ENCODE measurements at regions not wholly inside any gene's neighbourhood (a gene's known extent, or its start where the extent isn't known, plus 50 kb on each side); places are given as distances from the start of the nearest gene placed in this dataset.

DNA sequence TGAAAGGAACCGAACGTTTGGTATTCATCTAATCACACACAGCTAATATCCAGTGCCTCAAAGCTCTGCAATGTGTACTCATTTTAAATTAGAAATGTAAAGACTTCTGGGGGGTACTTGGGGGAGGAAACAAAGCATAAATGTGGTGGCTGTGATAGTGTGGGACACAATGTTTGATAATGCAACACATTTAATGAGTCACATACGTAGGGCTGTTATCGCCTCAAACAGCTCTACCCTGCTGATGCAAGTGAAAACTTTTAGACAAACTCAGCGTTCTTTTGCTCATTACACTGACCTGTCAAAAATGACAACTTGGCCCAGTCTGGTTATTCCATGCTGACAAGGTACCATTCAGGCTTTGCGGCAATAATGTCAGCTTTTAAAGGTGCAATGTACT lies 1227.1 kb upstream of the CELF4 start:
- TF ChIP-seq, protein P1, sequence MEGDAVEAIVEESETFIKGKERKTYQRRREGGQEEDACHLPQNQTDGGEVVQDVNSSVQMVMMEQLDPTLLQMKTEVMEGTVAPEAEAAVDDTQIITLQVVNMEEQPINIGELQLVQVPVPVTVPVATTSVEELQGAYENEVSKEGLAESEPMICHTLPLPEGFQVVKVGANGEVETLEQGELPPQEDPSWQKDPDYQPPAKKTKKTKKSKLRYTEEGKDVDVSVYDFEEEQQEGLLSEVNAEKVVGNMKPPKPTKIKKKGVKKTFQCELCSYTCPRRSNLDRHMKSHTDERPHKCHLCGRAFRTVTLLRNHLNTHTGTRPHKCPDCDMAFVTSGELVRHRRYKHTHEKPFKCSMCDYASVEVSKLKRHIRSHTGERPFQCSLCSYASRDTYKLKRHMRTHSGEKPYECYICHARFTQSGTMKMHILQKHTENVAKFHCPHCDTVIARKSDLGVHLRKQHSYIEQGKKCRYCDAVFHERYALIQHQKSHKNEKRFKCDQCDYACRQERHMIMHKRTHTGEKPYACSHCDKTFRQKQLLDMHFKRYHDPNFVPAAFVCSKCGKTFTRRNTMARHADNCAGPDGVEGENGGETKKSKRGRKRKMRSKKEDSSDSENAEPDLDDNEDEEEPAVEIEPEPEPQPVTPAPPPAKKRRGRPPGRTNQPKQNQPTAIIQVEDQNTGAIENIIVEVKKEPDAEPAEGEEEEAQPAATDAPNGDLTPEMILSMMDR (IDR thresholded peaks at IDR 0.05), result no peak
- TF ChIP-seq POLR2A (IDR thresholded peaks at IDR 0.05), result no peak
